ENCODE measurements at regions not wholly inside any gene's neighbourhood (a gene's known extent, or its start where the extent isn't known, plus 50 kb on each side); places are given as distances from the start of the nearest gene placed in this dataset.

GRCh38 chr3:84223512-84223911 is 735.3 kb upstream of the CADM2 start:
- DNase-seq (ENCODE audit: low spot score): no peak
- H3K9me3 ChIP-seq (ENCODE audit: control insufficient read depth in 4 of 4, low read length in 3 of 4): peaks cover 0 to 4% (median 0%) of the 10 kb centered on the region in 4 donors
- H3K4me3 ChIP-seq (ENCODE audit: low read depth in 1 of 3, low read length in 3 of 3): no peak overlapping the region
- no peak for TF ChIP-seq RXRA (IDR thresholded peaks at IDR 0.05)
- TF ChIP-seq HNF4G (IDR thresholded peaks at IDR 0.05): no peak
- TF ChIP-seq FOXA1 (IDR thresholded peaks at IDR 0.05): no peak
- no peak for TF ChIP-seq JUND (IDR thresholded peaks at IDR 0.05)
- TF ChIP-seq SP1 (IDR thresholded peaks at IDR 0.05): no peak
- TF ChIP-seq, protein P1, sequence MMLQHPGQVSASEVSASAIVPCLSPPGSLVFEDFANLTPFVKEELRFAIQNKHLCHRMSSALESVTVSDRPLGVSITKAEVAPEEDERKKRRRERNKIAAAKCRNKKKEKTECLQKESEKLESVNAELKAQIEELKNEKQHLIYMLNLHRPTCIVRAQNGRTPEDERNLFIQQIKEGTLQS (IDR thresholded peaks at IDR 0.05): no peak
- H3K27me3 ChIP-seq (ENCODE audit: control insufficient read depth in 4 of 4, insufficient read depth in 4 of 4, low read length in 3 of 4): no peaks in the 10 kb centered on the region
- H3K27ac ChIP-seq (ENCODE audit: low read depth in 1 of 2, low read length in 2 of 2): no peak overlapping the region
- no peaks in the 10 kb centered on the region for H3K4me1 ChIP-seq (ENCODE audit: control insufficient read depth in 4 of 4, insufficient read depth in 4 of 4, low read length in 3 of 4)
- H3K36me3 ChIP-seq (ENCODE audit: control insufficient read depth in 4 of 4, insufficient read depth in 3 of 4, low read depth in 1 of 4, low read length in 3 of 4): no peaks in the 10 kb centered on the region
- no peak overlapping the region for H3K9ac ChIP-seq (ENCODE audit: low read depth in 1 of 2, low read length in 2 of 2)

DNA sequence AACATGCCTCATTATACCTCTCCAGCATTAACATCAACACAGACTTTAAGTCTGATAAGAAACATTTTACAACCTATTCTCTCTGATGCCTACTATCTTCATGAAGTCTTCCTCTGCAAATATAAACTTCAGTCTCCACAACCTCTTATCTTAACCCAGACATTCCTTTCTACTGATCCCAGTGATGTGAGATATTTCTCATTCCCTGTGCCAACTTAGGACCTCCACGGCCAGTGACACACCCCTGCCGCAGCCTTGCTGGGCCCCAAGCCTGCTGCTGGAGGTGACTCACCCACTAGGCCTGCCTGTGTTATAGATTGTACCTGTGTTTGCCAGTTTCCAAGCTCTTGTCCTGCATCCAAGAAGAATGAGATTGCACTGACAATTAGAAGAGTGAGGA is 734.5 kb upstream of the CADM2 start:
- TF ChIP-seq NR2F2 (IDR thresholded peaks at IDR 0.05) (no peak), GABPA (IDR thresholded peaks at IDR 0.05 in 1 of 2, conservative IDR thresholded peaks at IDR 0.05 in 1 of 2) (no peak), JUND (IDR thresholded peaks at IDR 0.05) (no peak), RAD21 (IDR thresholded peaks at IDR 0.05) (no peak), SP1 (IDR thresholded peaks at IDR 0.05) (no peak), FOXA1 (IDR thresholded peaks at IDR 0.05) (no peak), FOXA2 (IDR thresholded peaks at IDR 0.05) (no peak), HNF4G (IDR thresholded peaks at IDR 0.05) (no peak), EGR1 (IDR thresholded peaks at IDR 0.05; ENCODE audit: low read depth in 2 of 2) (no peak)
- TF ChIP-seq, protein P2, sequence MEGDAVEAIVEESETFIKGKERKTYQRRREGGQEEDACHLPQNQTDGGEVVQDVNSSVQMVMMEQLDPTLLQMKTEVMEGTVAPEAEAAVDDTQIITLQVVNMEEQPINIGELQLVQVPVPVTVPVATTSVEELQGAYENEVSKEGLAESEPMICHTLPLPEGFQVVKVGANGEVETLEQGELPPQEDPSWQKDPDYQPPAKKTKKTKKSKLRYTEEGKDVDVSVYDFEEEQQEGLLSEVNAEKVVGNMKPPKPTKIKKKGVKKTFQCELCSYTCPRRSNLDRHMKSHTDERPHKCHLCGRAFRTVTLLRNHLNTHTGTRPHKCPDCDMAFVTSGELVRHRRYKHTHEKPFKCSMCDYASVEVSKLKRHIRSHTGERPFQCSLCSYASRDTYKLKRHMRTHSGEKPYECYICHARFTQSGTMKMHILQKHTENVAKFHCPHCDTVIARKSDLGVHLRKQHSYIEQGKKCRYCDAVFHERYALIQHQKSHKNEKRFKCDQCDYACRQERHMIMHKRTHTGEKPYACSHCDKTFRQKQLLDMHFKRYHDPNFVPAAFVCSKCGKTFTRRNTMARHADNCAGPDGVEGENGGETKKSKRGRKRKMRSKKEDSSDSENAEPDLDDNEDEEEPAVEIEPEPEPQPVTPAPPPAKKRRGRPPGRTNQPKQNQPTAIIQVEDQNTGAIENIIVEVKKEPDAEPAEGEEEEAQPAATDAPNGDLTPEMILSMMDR (IDR thresholded peaks at IDR 0.05; ENCODE audit: low read depth, low read length, missing input control): no peak
- TF ChIP-seq, protein P3, sequence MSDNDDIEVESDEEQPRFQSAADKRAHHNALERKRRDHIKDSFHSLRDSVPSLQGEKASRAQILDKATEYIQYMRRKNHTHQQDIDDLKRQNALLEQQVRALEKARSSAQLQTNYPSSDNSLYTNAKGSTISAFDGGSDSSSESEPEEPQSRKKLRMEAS (IDR thresholded peaks at IDR 0.05): no peak
- TF ChIP-seq, protein P4, sequence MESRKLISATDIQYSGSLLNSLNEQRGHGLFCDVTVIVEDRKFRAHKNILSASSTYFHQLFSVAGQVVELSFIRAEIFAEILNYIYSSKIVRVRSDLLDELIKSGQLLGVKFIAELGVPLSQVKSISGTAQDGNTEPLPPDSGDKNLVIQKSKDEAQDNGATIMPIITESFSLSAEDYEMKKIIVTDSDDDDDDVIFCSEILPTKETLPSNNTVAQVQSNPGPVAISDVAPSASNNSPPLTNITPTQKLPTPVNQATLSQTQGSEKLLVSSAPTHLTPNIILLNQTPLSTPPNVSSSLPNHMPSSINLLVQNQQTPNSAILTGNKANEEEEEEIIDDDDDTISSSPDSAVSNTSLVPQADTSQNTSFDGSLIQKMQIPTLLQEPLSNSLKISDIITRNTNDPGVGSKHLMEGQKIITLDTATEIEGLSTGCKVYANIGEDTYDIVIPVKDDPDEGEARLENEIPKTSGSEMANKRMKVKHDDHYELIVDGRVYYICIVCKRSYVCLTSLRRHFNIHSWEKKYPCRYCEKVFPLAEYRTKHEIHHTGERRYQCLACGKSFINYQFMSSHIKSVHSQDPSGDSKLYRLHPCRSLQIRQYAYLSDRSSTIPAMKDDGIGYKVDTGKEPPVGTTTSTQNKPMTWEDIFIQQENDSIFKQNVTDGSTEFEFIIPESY (IDR thresholded peaks at IDR 0.05): no peak
- no peaks in the 10 kb centered on the region for H3K4me1 ChIP-seq (ENCODE audit: control insufficient read depth in 4 of 4, insufficient read depth in 4 of 4, low read length in 3 of 4)
- H3K9me3 ChIP-seq (ENCODE audit: control insufficient read depth in 4 of 4, low read length in 3 of 4): peaks cover 0 to 4% (median 0%) of the 10 kb centered on the region in 4 donors
- 67% methylated on average over 2 of the region's 2 CpGs for WGBS
- H3K27me3 ChIP-seq (ENCODE audit: control insufficient read depth in 4 of 4, insufficient read depth in 4 of 4, low read length in 3 of 4): no peaks in the 10 kb centered on the region
- H3K4me3 ChIP-seq (ENCODE audit: low read depth in 1 of 3, low read length in 3 of 3): no peak overlapping the region
- H3K9ac ChIP-seq (ENCODE audit: low read depth in 1 of 2, low read length in 2 of 2): no peak overlapping the region
- DNase-seq (ENCODE audit: low spot score): no peak
- H3K36me3 ChIP-seq (ENCODE audit: control insufficient read depth in 4 of 4, insufficient read depth in 3 of 4, low read depth in 1 of 4, low read length in 3 of 4): no peaks in the 10 kb centered on the region
- H3K27ac ChIP-seq (ENCODE audit: low read depth in 1 of 2, low read length in 2 of 2): no peak overlapping the region

GRCh38 chr3:84236261-84236660 is 722.5 kb upstream of the CADM2 start:
- Histone ChIP-seq H3K4me3 (ENCODE audit: low read depth in 1 of 3, low read length in 3 of 3) (no peak overlapping the region), H3K27ac (ENCODE audit: low read depth in 1 of 2, low read length in 2 of 2) (no peak overlapping the region), H3K36me3 (ENCODE audit: control insufficient read depth in 4 of 4, insufficient read depth in 3 of 4, low read depth in 1 of 4, low read length in 3 of 4) (no peaks in the 10 kb centered on the region), H3K27me3 (ENCODE audit: control insufficient read depth in 4 of 4, insufficient read depth in 4 of 4, low read length in 3 of 4) (no peaks in the 10 kb centered on the region), H3K9ac (ENCODE audit: low read depth in 1 of 2, low read length in 2 of 2) (no peak overlapping the region), H3K9me3 (ENCODE audit: control insufficient read depth in 4 of 4, low read length in 3 of 4) (peaks cover 0 to 6% (median under 1%) of the 10 kb centered on the region in 4 donors), H3K4me1 (ENCODE audit: control insufficient read depth in 4 of 4, insufficient read depth in 4 of 4, low read length in 3 of 4) (no peaks in the 10 kb centered on the region)
- WGBS: 69% methylated on average over 4 of the region's 4 CpGs
- no peak for DNase-seq (ENCODE audit: low spot score)
- no peak for TF ChIP-seq RAD21 (IDR thresholded peaks at IDR 0.05)
- no peak for TF ChIP-seq FOXA2 (IDR thresholded peaks at IDR 0.05)
- TF ChIP-seq HNF4G (IDR thresholded peaks at IDR 0.05): no peak
- TF ChIP-seq, protein P3 (IDR thresholded peaks at IDR 0.05): no peak
- TF ChIP-seq EGR1 (IDR thresholded peaks at IDR 0.05; ENCODE audit: low read depth in 2 of 2): no peak
- TF ChIP-seq FOXA1 (IDR thresholded peaks at IDR 0.05): no peak
- no peak for TF ChIP-seq GABPA (IDR thresholded peaks at IDR 0.05 in 1 of 2, conservative IDR thresholded peaks at IDR 0.05 in 1 of 2)
- TF ChIP-seq, protein P1 (IDR thresholded peaks at IDR 0.05): no peak
- no peak for TF ChIP-seq SP1 (IDR thresholded peaks at IDR 0.05)
- TF ChIP-seq, protein P2 (IDR thresholded peaks at IDR 0.05; ENCODE audit: low read depth, low read length, missing input control): no peak
- TF ChIP-seq RXRA (IDR thresholded peaks at IDR 0.05): no peak
- TF ChIP-seq, protein P5, sequence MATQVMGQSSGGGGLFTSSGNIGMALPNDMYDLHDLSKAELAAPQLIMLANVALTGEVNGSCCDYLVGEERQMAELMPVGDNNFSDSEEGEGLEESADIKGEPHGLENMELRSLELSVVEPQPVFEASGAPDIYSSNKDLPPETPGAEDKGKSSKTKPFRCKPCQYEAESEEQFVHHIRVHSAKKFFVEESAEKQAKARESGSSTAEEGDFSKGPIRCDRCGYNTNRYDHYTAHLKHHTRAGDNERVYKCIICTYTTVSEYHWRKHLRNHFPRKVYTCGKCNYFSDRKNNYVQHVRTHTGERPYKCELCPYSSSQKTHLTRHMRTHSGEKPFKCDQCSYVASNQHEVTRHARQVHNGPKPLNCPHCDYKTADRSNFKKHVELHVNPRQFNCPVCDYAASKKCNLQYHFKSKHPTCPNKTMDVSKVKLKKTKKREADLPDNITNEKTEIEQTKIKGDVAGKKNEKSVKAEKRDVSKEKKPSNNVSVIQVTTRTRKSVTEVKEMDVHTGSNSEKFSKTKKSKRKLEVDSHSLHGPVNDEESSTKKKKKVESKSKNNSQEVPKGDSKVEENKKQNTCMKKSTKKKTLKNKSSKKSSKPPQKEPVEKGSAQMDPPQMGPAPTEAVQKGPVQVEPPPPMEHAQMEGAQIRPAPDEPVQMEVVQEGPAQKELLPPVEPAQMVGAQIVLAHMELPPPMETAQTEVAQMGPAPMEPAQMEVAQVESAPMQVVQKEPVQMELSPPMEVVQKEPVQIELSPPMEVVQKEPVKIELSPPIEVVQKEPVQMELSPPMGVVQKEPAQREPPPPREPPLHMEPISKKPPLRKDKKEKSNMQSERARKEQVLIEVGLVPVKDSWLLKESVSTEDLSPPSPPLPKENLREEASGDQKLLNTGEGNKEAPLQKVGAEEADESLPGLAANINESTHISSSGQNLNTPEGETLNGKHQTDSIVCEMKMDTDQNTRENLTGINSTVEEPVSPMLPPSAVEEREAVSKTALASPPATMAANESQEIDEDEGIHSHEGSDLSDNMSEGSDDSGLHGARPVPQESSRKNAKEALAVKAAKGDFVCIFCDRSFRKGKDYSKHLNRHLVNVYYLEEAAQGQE (IDR thresholded peaks at IDR 0.05): no peak
- no peak for TF ChIP-seq NR2F2 (IDR thresholded peaks at IDR 0.05)

All from liver (tissue), 8 donors.